ENCODE measurements at regions not wholly inside any gene's neighbourhood (a gene's known extent, or its start where the extent isn't known, plus 50 kb on each side); places are given as distances from the start of the nearest gene placed in this dataset.
"Not testable (repeated sequence)": the region's sequence is repeated elsewhere in the genome, so short reads cannot be mapped to it uniquely, and the experiment has no call there.

DNA sequence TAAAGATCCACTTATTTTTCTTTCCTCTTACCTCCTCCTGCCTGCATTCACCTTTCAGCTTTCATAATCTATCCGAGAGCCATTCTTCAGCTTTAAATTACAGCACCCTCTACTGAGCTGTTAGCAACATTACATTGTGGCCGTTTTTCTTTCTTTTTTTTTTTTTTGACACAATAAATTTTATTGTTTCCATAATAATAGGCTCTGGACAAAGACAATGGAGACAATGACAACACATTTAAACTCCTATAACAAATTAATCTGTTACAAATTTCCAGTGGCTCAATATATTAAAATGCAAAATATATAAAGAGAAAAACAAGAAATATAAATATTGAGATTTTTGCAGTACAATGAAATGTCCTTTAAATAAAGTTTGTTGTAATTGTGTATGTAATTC is 312.7 kb upstream of the COX7C start:
- TF ChIP-seq, protein P1, sequence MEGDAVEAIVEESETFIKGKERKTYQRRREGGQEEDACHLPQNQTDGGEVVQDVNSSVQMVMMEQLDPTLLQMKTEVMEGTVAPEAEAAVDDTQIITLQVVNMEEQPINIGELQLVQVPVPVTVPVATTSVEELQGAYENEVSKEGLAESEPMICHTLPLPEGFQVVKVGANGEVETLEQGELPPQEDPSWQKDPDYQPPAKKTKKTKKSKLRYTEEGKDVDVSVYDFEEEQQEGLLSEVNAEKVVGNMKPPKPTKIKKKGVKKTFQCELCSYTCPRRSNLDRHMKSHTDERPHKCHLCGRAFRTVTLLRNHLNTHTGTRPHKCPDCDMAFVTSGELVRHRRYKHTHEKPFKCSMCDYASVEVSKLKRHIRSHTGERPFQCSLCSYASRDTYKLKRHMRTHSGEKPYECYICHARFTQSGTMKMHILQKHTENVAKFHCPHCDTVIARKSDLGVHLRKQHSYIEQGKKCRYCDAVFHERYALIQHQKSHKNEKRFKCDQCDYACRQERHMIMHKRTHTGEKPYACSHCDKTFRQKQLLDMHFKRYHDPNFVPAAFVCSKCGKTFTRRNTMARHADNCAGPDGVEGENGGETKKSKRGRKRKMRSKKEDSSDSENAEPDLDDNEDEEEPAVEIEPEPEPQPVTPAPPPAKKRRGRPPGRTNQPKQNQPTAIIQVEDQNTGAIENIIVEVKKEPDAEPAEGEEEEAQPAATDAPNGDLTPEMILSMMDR (IDR thresholded peaks at IDR 0.05), result not testable (repeated sequence)
- not testable (repeated sequence) for TF ChIP-seq POLR2A (IDR thresholded peaks at IDR 0.05)
